ENCODE measurements at regions not wholly inside any gene's neighbourhood (a gene's known extent, or its start where the extent isn't known, plus 50 kb on each side); places are given as distances from the start of the nearest gene placed in this dataset.

DNA sequence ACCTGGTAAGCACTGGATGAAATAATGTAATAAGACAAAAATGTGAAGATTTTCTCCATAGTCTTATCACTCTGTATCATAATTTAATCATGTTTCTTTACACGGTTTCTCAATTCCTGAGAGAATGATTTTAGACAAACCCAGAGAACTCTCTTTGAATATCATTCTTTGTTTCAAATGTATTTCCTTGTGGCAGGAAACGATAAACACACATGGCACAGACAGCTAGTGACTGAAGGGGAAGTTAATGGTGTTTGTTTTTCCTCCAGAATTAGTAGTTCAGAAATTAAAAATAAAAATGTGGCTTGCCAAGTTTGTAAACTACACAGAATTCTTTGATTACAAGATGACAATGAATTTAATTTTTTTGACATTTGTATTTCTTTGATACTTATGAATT lies 163.7 kb upstream of the PRPS1L1 start:
- no peak for DNase-seq (ENCODE audit: low read depth)
- in situ Hi-C loops (cut with HindIII; ENCODE audit: low pct_unique_long_range_greater_than_20kb, low sequenced_read_pairs) = no loop called here

- in situ Hi-C loops (cut with HindIII; ENCODE audit: low pct_unique_long_range_greater_than_20kb, low sequenced_read_pairs) = no loop called here
Observed at GRCh38 chr7:18191862-18192625, 164.4 kb upstream of the PRPS1L1 start.

GRCh38 chr7:18194616-18195015 lies 167.0 kb upstream of the PRPS1L1 start:
- no peak for DNase-seq (ENCODE audit: low read depth)

More at GRCh38 chr7:18191862-18192625, 164.4 kb upstream of the PRPS1L1 start:
- DNase-seq (ENCODE audit: low read depth) = no peak

DNA sequence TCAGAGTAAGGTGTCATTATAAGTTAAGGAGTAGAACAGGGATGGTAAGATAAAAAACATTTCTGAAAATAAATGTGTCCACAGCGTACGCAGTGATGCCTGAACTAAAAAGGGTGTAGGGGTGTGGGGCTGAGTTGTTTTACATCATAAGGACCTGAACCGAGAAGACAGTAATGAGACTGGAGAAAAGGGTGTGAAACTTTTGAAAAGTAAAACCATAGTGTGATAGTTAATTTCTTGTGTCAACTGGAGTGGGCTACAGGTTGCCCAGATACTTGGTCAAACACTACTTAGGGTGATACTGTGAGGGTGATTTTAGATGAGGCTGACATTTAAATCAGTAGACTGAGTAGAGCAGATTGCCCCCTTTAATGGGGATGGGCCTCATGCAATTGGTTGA lies 169.0 kb upstream of the PRPS1L1 start:
- in situ Hi-C loops (cut with HindIII; ENCODE audit: low pct_unique_long_range_greater_than_20kb, low sequenced_read_pairs) = no loop called here
- DNase-seq (ENCODE audit: low read depth) = no peak

More at GRCh38 chr7:18194616-18195015, 167.0 kb upstream of the PRPS1L1 start:
- in situ Hi-C loops (cut with HindIII; ENCODE audit: low pct_unique_long_range_greater_than_20kb, low sequenced_read_pairs) = no loop called here

GRCh38 chr7:18198868-18199267 lies 171.2 kb upstream of the PRPS1L1 start:
- in situ Hi-C loops (cut with HindIII; ENCODE audit: low pct_unique_long_range_greater_than_20kb, low sequenced_read_pairs) = no loop called here
- DNase-seq (ENCODE audit: low read depth) = no peak

DNA sequence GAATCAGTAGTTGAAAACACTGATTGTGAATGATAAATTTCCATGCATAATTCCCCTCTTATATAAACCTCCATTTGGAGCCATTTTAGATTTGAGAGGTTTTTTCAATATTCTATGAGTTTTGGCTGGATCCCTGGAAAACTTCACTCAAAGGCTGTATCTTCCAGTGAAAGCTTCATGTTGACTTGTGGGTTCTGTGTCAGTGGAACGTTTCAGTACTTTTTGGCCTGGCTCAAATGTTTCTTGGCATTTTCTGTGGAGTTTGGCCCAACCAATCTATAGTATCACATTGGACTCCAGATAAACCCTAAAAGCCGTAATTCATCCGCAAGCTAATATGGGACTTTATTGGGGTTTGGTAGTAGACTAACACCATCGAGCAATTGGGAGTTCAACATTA lies 172.6 kb upstream of the PRPS1L1 start:
- DNase-seq (ENCODE audit: low read depth) = no peak
- in situ Hi-C loops (cut with HindIII; ENCODE audit: low pct_unique_long_range_greater_than_20kb, low sequenced_read_pairs) = no loop called here

GRCh38 chr7:18200855-18201254 lies 173.2 kb upstream of the PRPS1L1 start:
- no peak for DNase-seq (ENCODE audit: low read depth)
- in situ Hi-C loops (cut with HindIII; ENCODE audit: low pct_unique_long_range_greater_than_20kb, low sequenced_read_pairs) = no loop called here

- DNase-seq (ENCODE audit: low read depth) = no peak
- in situ Hi-C loops (cut with HindIII; ENCODE audit: low pct_unique_long_range_greater_than_20kb, low sequenced_read_pairs) = no loop called here
Observed at GRCh38 chr7:18201350-18201749, 173.7 kb upstream of the PRPS1L1 start.

GRCh38 chr7:18202315-18203045 lies 174.8 kb upstream of the PRPS1L1 start:
- in situ Hi-C loops (cut with HindIII; ENCODE audit: low pct_unique_long_range_greater_than_20kb, low sequenced_read_pairs) = no loop called here
- DNase-seq (ENCODE audit: low read depth) = no peak

DNA sequence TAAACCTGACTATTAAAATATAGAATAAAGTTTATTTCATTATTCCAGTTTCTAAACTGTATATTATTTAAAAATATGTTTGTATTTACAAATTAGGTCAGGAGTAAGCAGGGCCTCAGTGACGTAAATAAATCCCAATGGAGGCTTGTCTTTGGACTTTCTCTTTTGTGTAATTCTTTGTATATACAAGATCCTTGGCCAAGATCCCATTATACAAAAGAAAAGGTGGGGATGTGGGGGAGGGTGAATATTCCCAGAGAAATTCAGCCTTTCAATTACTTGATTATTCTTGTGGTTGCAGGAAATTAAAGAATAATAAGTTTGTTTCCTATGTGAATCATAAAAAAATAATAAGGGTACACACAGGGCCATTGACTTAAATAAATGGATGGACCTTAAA lies 178.7 kb upstream of the PRPS1L1 start:
- no peak for DNase-seq (ENCODE audit: low read depth)
- in situ Hi-C loops (cut with HindIII; ENCODE audit: low pct_unique_long_range_greater_than_20kb, low sequenced_read_pairs) = no loop called here

GRCh38 chr7:18208921-18209320 lies 181.3 kb upstream of the PRPS1L1 start:
- DNase-seq (ENCODE audit: low read depth) = no peak
- in situ Hi-C loops (cut with HindIII; ENCODE audit: low pct_unique_long_range_greater_than_20kb, low sequenced_read_pairs) = no loop called here

- no peak for DNase-seq (ENCODE audit: low read depth)
- in situ Hi-C loops (cut with HindIII; ENCODE audit: low pct_unique_long_range_greater_than_20kb, low sequenced_read_pairs) = no loop called here
Observed at GRCh38 chr7:18210377-18210776, 182.7 kb upstream of the PRPS1L1 start.

DNA sequence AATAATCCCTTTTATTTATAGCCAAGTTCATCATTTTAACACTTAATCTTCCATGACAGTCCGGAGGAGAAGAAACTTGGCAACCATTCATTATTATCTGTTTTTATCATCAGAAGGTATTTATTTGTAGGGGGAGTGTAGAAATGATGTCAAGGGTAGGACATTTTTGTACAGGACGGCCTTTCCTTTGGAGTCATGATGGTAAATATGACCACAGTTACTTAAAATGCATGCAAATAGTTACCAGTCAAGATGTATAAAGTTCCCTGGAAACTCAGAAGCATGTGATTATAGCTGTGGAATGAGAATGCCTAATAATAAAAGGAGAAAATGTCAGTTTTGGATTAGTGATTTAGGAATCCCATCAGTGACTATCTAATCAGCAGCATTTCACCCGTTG lies 183.1 kb upstream of the PRPS1L1 start:
- no peak for DNase-seq (ENCODE audit: low read depth)
- in situ Hi-C loops (cut with HindIII; ENCODE audit: low pct_unique_long_range_greater_than_20kb, low sequenced_read_pairs) = no loop called here

DNA sequence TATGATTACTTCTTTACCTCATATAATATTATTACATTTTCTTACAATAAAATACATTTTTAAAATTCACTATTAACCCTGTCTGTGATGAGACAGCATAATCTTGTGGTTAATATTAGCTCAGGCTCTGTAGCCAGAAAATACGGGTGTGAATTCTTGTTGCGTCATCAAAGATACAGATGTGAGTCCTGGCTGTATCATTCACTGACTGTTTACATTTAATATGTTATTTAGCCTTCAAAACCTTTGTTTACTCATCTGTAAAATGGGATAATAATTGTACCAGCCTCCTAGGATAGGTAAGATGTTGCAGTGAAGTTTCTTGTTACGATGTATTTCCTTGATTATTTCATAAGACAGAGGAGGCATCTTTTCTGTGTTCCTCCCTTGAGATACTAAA lies 184.7 kb upstream of the PRPS1L1 start:
- in situ Hi-C loops (cut with HindIII; ENCODE audit: low pct_unique_long_range_greater_than_20kb, low sequenced_read_pairs) = no loop called here
- no peak for DNase-seq (ENCODE audit: low read depth)

GRCh38 chr7:18212758-18213157 lies 185.1 kb upstream of the PRPS1L1 start:
- DNase-seq (ENCODE audit: low read depth) = no peak

GRCh38 chr7:18213652-18214051 lies 186.0 kb upstream of the PRPS1L1 start:
- in situ Hi-C loops (cut with HindIII; ENCODE audit: low pct_unique_long_range_greater_than_20kb, low sequenced_read_pairs) = no loop called here
- DNase-seq (ENCODE audit: low read depth) = no peak

More at GRCh38 chr7:18212758-18213157, 185.1 kb upstream of the PRPS1L1 start:
- in situ Hi-C loops (cut with HindIII; ENCODE audit: low pct_unique_long_range_greater_than_20kb, low sequenced_read_pairs) = no loop called here

- in situ Hi-C loops (cut with HindIII; ENCODE audit: low pct_unique_long_range_greater_than_20kb, low sequenced_read_pairs) = no loop called here
Observed at GRCh38 chr7:18216270-18216669, 188.6 kb upstream of the PRPS1L1 start.

GRCh38 chr7:18221377-18222293 lies 194.0 kb upstream of the PRPS1L1 start:
- DNase-seq (ENCODE audit: low read depth) = no peak
- in situ Hi-C loops (cut with HindIII; ENCODE audit: low pct_unique_long_range_greater_than_20kb, low sequenced_read_pairs) = no loop called here

More at GRCh38 chr7:18216270-18216669, 188.6 kb upstream of the PRPS1L1 start:
- no peak for DNase-seq (ENCODE audit: low read depth)

DNA sequence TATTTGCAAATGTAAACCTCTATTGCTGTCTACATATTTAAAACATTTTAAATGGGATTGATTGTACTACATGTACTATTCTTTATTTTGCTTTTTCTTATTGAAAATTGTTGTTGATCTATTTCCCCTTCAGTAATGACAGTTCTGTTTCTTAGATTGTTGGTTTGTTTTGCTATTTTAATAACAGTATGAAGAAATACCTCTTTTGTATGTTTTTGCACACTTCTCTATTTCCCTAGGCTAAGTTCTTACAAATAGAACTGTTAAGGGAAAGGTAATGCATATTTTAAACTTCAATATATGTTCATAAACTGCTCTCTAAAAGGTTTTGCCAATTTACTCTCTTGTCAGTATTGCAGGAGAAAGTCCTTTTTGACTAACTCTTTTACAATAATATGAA lies 195.0 kb upstream of the PRPS1L1 start:
- DNase-seq (ENCODE audit: low read depth) = no peak
- in situ Hi-C loops (cut with HindIII; ENCODE audit: low pct_unique_long_range_greater_than_20kb, low sequenced_read_pairs) = no loop called here
